Body of pancreas (tissue), 4 donors: ENCODE measurements at regions not wholly inside any gene's neighbourhood (a gene's known extent, or its start where the extent isn't known, plus 50 kb on each side); places are given as distances from the start of the nearest gene placed in this dataset.
"Not testable (repeated sequence)": the region's sequence is repeated elsewhere in the genome, so short reads cannot be mapped to it uniquely, and the experiment has no call there.

Experiments
- ATAC-seq: fragments of 150-250 bp; one replicate; pipeline ENCODE4 v1.9.1; 2016
- DNase-seq, 4 donors: peaks; one replicate each; pipeline ENCODE4 v3.0.0-alpha.2; 2019
- H3K27ac ChIP-seq, 4 donors: fragments of 200-600 bp; sonication (generic); 1 replicate in 3 of 4; 2 replicates in 1 of 4; pipeline versions ENCODE4 v1.5.1 to v1.6.1; 2016 to 2019; ENCODE audit warnings: mild to moderate bottlenecking in 1 of 4, mixed read lengths in 1 of 4, moderate library complexity in 1 of 4
- H3K27me3 ChIP-seq, 2 donors: fragments of 200-600 bp; sonication (generic); one replicate each; pipeline ENCODE4 v1.6.0; 2016; ENCODE audit warnings: mild to moderate bottlenecking in 1 of 2
- H3K36me3 ChIP-seq, 2 donors: fragments of 200-600 bp; sonication (generic); replicated peaks in 1 of 2; 2 replicates each; pipeline ENCODE4 v1.5.1; 2016; ENCODE audit warnings: low read depth in 2 of 2; ENCODE audit not compliant: insufficient read depth in 1 of 2
- H3K4me1 ChIP-seq: fragments of 200-600 bp; sonication (generic); one replicate; pipeline ENCODE4 v1.6.0; 2016
- H3K4me3 ChIP-seq, 2 donors: fragments of 200-600 bp; sonication (generic); 1 replicate in 1 of 2; 2 replicates in 1 of 2; pipeline ENCODE4 v1.5.1; 2016 to 2019
- H3K9me3 ChIP-seq, 3 donors: fragments of 200-600 bp; sonication (generic); 1 replicate in 2 of 3; 2 replicates in 1 of 3; pipeline ENCODE4 v1.5.1; 2016
- CTCF ChIP-seq, 7 experiments: fragments of 450-650 bp in 4 of 7; fragments of 200-600 bp in 3 of 7; sonication (generic) in 3 of 7; IDR thresholded peaks; one replicate each; pipeline ENCODE4 v1.5.1; 2016 to 2019; ENCODE audit warnings: antibody characterized with exemption in 7 of 7
- POLR2A ChIP-seq, 3 donors: fragments of 450-650 bp; IDR thresholded peaks; one replicate each; pipeline ENCODE4 v1.6.1; 2016; ENCODE audit warnings: antibody characterized with exemption in 3 of 3, mild to moderate bottlenecking in 2 of 3
- WGBS, 2 donors: methylation state at CpG; one replicate each; pipeline ENCODE4 v1.1.5; 2017; 5-methylcytosine and 5-hydroxymethylcytosine counted together
- intact Hi-C: fragments of 100-400 bp; cut with DNase I; formaldehyde crosslinking; loops from one replicate; pipeline ENCODE4 v1.15.1; 2023

- Histone ChIP-seq H3K27me3 (no peaks in the 10 kb centered on the region), H3K36me3 (no peaks in the 10 kb centered on the region), H3K4me3 (no peak overlapping the region), H3K27ac (no peak overlapping the region), H3K9me3 (no peaks in the 10 kb centered on the region), H3K4me1 (no peaks in the 10 kb centered on the region)
- intact Hi-C loops, result no loop called here
- no peak for TF ChIP-seq POLR2A (IDR thresholded peaks at IDR 0.05)
- no peak for DNase-seq
- 81 to 89% methylated on average over 1 of the region's 1 CpG for WGBS, 2 donors
- no peak for ATAC-seq
Measured at GRCh38 chr13:80873589-80873988, 532.7 kb upstream of the SPRY2 start.

- H3K4me3 ChIP-seq, DNase-seq, H3K4me1 ChIP-seq, ATAC-seq, H3K36me3 ChIP-seq, intact Hi-C loops, H3K27ac ChIP-seq, H3K27me3 ChIP-seq, H3K9me3 ChIP-seq: not testable (repeated sequence)
- 85 to 86% methylated on average over 7 of the region's 7 CpGs for WGBS, 2 donors
Measured at GRCh38 chr13:80871971-80872370, 531.0 kb upstream of the SPRY2 start.

DNA sequence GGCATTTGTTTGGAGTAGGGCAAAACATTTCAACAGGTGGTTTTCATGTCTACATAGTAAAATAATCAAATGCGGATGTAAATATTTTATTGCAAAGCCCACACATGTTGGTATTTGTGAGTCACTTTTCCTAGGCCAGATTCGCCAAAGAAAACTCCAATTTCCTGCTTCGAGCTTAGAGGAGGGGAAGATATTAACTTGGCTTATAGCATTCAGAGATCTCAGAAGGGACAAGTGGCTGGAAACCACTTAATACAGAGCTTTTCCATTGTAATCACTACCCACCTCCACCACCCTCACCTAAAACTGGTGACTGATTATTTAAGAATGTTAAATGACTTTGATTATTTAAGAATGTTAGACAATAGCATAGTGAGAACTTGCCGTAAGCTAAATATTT lies 530.6 kb upstream of the SPRY2 start:
- WGBS, 2 donors, result 66 to 68% methylated on average over 4 of the region's 4 CpGs
- no peak for TF ChIP-seq CTCF (IDR thresholded peaks at IDR 0.05)
- TF ChIP-seq POLR2A (IDR thresholded peaks at IDR 0.05), result no peak
- H3K27ac ChIP-seq, result no peak overlapping the region
- intact Hi-C loops, result no loop called here
- ATAC-seq (no peak), DNase-seq (no peak)
- H3K4me3 ChIP-seq, result no peak overlapping the region
- no peaks in the 10 kb centered on the region for H3K27me3 ChIP-seq
- no peaks in the 10 kb centered on the region for H3K36me3 ChIP-seq
- no peaks in the 10 kb centered on the region for H3K9me3 ChIP-seq
- no peaks in the 10 kb centered on the region for H3K4me1 ChIP-seq

DNA sequence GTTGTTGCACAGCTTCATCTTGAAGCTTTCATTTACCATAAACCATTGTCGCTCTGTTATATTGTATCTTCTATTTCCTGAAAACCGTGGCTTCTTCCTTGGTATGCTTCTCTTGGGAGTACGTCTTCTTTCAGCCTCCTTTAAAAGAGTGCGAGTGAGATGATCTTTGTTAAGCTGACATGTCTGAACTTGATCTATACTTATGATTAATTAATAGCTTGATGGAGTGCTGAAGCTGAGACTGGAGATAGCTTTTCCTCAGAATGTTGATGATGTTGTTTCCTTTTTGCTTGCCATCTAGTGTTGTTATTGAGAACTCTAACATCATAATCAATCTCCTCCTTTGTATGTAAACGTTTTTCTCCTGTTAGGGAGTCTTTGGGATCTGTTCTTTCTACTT lies 529.3 kb upstream of the SPRY2 start:
- DNase-seq (no peak), ATAC-seq (no peak)
- no peak for TF ChIP-seq CTCF (IDR thresholded peaks at IDR 0.05)
- TF ChIP-seq POLR2A (IDR thresholded peaks at IDR 0.05), result no peak
- Histone ChIP-seq H3K36me3 (no peaks in the 10 kb centered on the region), H3K27ac (no peak overlapping the region), H3K27me3 (no peaks in the 10 kb centered on the region), H3K4me1 (no peaks in the 10 kb centered on the region), H3K4me3 (no peak overlapping the region), H3K9me3 (no peaks in the 10 kb centered on the region)
- 65 to 71% methylated on average over 5 of the region's 5 CpGs for WGBS, 2 donors
- intact Hi-C loops, result no loop called here

- Histone ChIP-seq H3K27me3 (no peaks in the 10 kb centered on the region), H3K4me3 (no peak overlapping the region), H3K4me1 (no peaks in the 10 kb centered on the region), H3K9me3 (no peaks in the 10 kb centered on the region), H3K27ac (no peak overlapping the region), H3K36me3 (no peaks in the 10 kb centered on the region)
- WGBS, 2 donors, result 70 to 85% methylated on average over 3 of the region's 3 CpGs
- ATAC-seq, result no peak
- no peak for TF ChIP-seq CTCF (IDR thresholded peaks at IDR 0.05)
- TF ChIP-seq POLR2A (IDR thresholded peaks at IDR 0.05), result no peak
- no peak for DNase-seq
- intact Hi-C loops, result no loop called here
Measured at GRCh38 chr13:80866921-80867320, 526.0 kb upstream of the SPRY2 start.

GRCh38 chr13:80865329-80865728 lies 524.4 kb upstream of the SPRY2 start:
- no peaks in the 10 kb centered on the region for H3K4me1 ChIP-seq
- WGBS, 2 donors, result 15 to 17% methylated on average over 1 of the region's 1 CpG
- no peaks in the 10 kb centered on the region for H3K36me3 ChIP-seq
- DNase-seq (no peak), ATAC-seq (no peak)
- no peak overlapping the region for H3K4me3 ChIP-seq
- intact Hi-C loops, result no loop called here
- no peaks in the 10 kb centered on the region for H3K9me3 ChIP-seq
- TF ChIP-seq POLR2A (IDR thresholded peaks at IDR 0.05), result no peak
- TF ChIP-seq CTCF (IDR thresholded peaks at IDR 0.05), result no peak
- H3K27ac ChIP-seq, result no peak overlapping the region
- no peaks in the 10 kb centered on the region for H3K27me3 ChIP-seq
